A549 (cell line): ENCODE measurements at regions not wholly inside any gene's neighbourhood (a gene's known extent, or its start where the extent isn't known, plus 50 kb on each side); places are given as distances from the start of the nearest gene placed in this dataset.

Source experiments
- CBX2 ChIP-seq: fragments of 200-600 bp; sonication (generic); IDR thresholded peaks from 2 replicates; pipeline ENCODE4 v1.6.1; 2016; ENCODE audit warnings: low read depth, mild to moderate bottlenecking, borderline replicate concordance
- CTCF ChIP-seq: fragments of >200 bp; sonication (Bioruptor Twin); formaldehyde crosslinking; IDR thresholded peaks from 3 replicates; pipeline ENCODE4 v1.5.1; 2016
- EP300 ChIP-seq, 2 experiments: fragments of >200 bp; sonication (Bioruptor Twin); formaldehyde crosslinking; IDR thresholded peaks; 2 replicates in 1 of 2; 3 replicates in 1 of 2; pipeline ENCODE4 v1.6.1; 2016 to 2017
- ESRRA ChIP-seq: fragments of 150-350 bp; IDR thresholded peaks from 2 replicates; pipeline ENCODE4 v1.6.1; 2014; ENCODE audit warnings: mild to moderate bottlenecking, low read length, borderline replicate concordance
- HOXA7 ChIP-seq: fragments of 250-450 bp; sonication (Bioruptor Pico); IDR thresholded peaks from 2 replicates; pipeline ENCODE4 v1.5.0; 2020; ENCODE audit warnings: mild to moderate bottlenecking, moderate library complexity
- JUN ChIP-seq, 2 experiments: fragments of >200 bp; sonication (Bioruptor Twin); formaldehyde crosslinking; IDR thresholded peaks; 2 replicates in 1 of 2; 3 replicates in 1 of 2; pipeline ENCODE4 v1.6.1; 2016 to 2017
- KDM1A ChIP-seq: fragments of 200-600 bp; sonication (generic); IDR thresholded peaks from 2 replicates; pipeline ENCODE4 v1.6.1; 2016; ENCODE audit warnings: low read depth, mild to moderate bottlenecking
- PBX3 ChIP-seq: IDR thresholded peaks from 2 replicates; pipeline ENCODE4 v1.6.1; 2012
- POLR2A ChIP-seq: IDR thresholded peaks from 2 replicates; pipeline ENCODE4 v1.6.1; 2012; ENCODE audit warnings: mild to moderate bottlenecking, low read length
- REST ChIP-seq: fragments of 200-600 bp; sonication (generic); IDR thresholded peaks from 2 replicates; pipeline ENCODE4 v1.6.1; 2016; ENCODE audit warnings: antibody characterized with exemption, mild to moderate bottlenecking, moderate library complexity
- RNF2 ChIP-seq: fragments of 200-600 bp; sonication (generic); IDR thresholded peaks from 2 replicates; pipeline ENCODE4 v1.6.1; 2016; ENCODE audit warnings: low read depth, mild to moderate bottlenecking, antibody characterized with exemption, moderate library complexity, borderline replicate concordance
- SMC3 ChIP-seq: fragments of >200 bp; sonication (Bioruptor Twin); formaldehyde crosslinking; IDR thresholded peaks from 3 replicates; pipeline ENCODE4 v1.6.1; 2018; ENCODE audit warnings: inconsistent platforms
- TP53 ChIP-seq: fragments of 250-450 bp; sonication (Bioruptor Pico); IDR thresholded peaks from 2 replicates; pipeline ENCODE4 v1.5.0; 2021; ENCODE audit warnings: mild to moderate bottlenecking, moderate library complexity

- no peak for TF ChIP-seq CTCF
- no peak for TF ChIP-seq EP300 (IDR thresholded peaks at IDR 0.05)
- no peak for TF ChIP-seq HOXA7 (CRISPR knock-in tag)
- TF ChIP-seq POLR2A = no peak
- no peak for TF ChIP-seq CBX2
- no peak for TF ChIP-seq SMC3
- TF ChIP-seq ESRRA = no peak
- TF ChIP-seq PBX3 = no peak
- no peak for TF ChIP-seq REST
- no peak for TF ChIP-seq TP53 (CRISPR knock-in tag)
- no peak for TF ChIP-seq KDM1A
- TF ChIP-seq RNF2 = no peak
- TF ChIP-seq JUN (IDR thresholded peaks at IDR 0.05) = no peak
These were observed 143.7 kb upstream of the ZFHX3 start for GRCh38 chr16:73191660-73192046.
